Bronchial epithelial cell (primary cell): ENCODE measurements at regions not wholly inside any gene's neighbourhood (a gene's known extent, or its start where the extent isn't known, plus 50 kb on each side); places are given as distances from the start of the nearest gene placed in this dataset.

Experiments used
- DNase-seq: peaks from one replicate; pipeline ENCODE4 v3.0.0-alpha.2; 2010; ENCODE audit warnings: low read depth
- FAIRE-seq: peaks from 2 replicates; lab custom pipeline; 2011; peaks lifted over from hg19 to GRCh38; lab: Jason Lieb, UNC
- H3K27me3 ChIP-seq: 2 replicates; pipeline ENCODE4 v1.5.1; 2011; ENCODE audit warnings: low read length; ENCODE audit not compliant: control insufficient read depth, insufficient read depth
- H3K36me3 ChIP-seq: 2 replicates; pipeline ENCODE4 v1.5.1; 2011; ENCODE audit warnings: low read length; ENCODE audit not compliant: control insufficient read depth, insufficient read depth
- H3K4me3 ChIP-seq: 2 replicates; pipeline ENCODE4 v1.5.1; 2011; ENCODE audit warnings: mild to moderate bottlenecking, low read depth, low read length, control low read depth
- CTCF ChIP-seq: IDR thresholded peaks from 2 replicates; pipeline ENCODE4 v1.5.1; 2011; ENCODE audit warnings: mild to moderate bottlenecking, moderate library complexity, low read length, control low read depth, inconsistent platforms; ENCODE audit not compliant: insufficient read depth, severe bottlenecking

- no peak for FAIRE-seq
- no peak for DNase-seq
- Histone ChIP-seq H3K36me3 (no peaks in the 10 kb centered on the region), H3K4me3 (no peak overlapping the region), H3K27me3 (no peaks in the 10 kb centered on the region)
- no peak for TF ChIP-seq CTCF
Measured at GRCh38 chr12:113548467-113548866, 76.8 kb upstream of the LHX5 start.

GRCh38 chr12:113546916-113547863, 75.5 kb upstream of the LHX5 start:
- Histone ChIP-seq H3K27me3 (no peaks in the 10 kb centered on the region), H3K36me3 (no peaks in the 10 kb centered on the region), H3K4me3 (no peak overlapping the region)
- DNase-seq (no peak), FAIRE-seq (no peak)
- no peak for TF ChIP-seq CTCF

GRCh38 chr12:113537751-113538087, 66.0 kb upstream of the LHX5 start:
- TF ChIP-seq CTCF, result no peak
- Histone ChIP-seq H3K27me3 (no peaks in the 10 kb centered on the region), H3K36me3 (no peaks in the 10 kb centered on the region), H3K4me3 (no peak overlapping the region)
- FAIRE-seq (no peak), DNase-seq (peak; percentile 35)

GRCh38 chr12:113537046-113537750, 65.5 kb upstream of the LHX5 start:
- Histone ChIP-seq H3K36me3 (no peaks in the 10 kb centered on the region), H3K27me3 (no peaks in the 10 kb centered on the region), H3K4me3 (no peak overlapping the region)
- DNase-seq (no peak), FAIRE-seq (no peak)
- TF ChIP-seq CTCF, result no peak

GRCh38 chr12:113535100-113535499, 63.4 kb upstream of the LHX5 start:
- Histone ChIP-seq H3K27me3 (no peaks in the 10 kb centered on the region), H3K4me3 (no peak overlapping the region), H3K36me3 (no peaks in the 10 kb centered on the region)
- DNase-seq (no peak), FAIRE-seq (no peak)
- TF ChIP-seq CTCF, result no peak
